Activated T-cell treated with anti-CD3 and anti-CD28 coated beads for 1 hour (primary cell): ENCODE measurements at regions not wholly inside any gene's neighbourhood (a gene's known extent, or its start where the extent isn't known, plus 50 kb on each side); places are given as distances from the start of the nearest gene placed in this dataset.

Source experiments
- DNase-seq: peaks from one replicate; pipeline ENCODE4 v3.0.0-alpha.2; 2020; ENCODE audit warnings: low read depth

DNA sequence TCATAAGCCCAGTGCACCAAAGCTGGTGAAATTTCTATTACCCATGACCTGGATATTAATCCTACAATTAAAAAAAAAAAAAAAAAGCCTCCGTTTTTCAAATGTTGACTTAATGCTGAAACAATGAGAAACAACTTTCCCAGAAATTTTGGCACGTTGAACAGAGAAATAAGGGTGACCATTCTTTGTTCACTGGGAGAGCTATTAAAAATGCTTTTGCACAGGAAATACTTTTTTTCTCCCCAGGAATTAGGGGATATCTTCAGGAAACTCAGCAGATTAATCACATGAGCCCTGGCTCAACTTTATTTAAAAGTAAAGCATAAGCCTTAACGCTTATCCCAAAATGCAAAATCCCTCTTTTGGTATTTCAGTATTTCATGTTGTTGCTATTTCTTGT lies 54.8 kb upstream of the FLRT2 start:
- no peak for DNase-seq

DNA sequence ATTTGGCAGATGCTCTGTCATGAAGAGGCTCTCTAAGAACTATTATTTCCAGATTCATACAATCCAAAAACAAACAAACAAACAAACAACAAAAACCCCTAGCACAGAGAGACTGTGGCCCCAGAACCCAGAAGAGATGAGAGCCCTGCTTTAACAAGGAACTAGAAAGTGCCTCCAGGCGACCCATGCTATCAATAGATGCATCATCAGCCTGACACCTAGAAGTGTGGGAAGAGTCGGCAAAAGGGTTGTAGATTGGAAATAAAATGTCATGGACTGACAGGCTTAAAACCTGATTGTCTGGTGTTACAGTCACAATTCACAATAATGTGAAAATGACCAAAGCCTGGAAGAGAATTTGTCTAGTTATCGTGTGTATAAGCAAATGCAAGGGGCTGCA lies 50.6 kb upstream of the FLRT2 start:
- no peak for DNase-seq

DNA sequence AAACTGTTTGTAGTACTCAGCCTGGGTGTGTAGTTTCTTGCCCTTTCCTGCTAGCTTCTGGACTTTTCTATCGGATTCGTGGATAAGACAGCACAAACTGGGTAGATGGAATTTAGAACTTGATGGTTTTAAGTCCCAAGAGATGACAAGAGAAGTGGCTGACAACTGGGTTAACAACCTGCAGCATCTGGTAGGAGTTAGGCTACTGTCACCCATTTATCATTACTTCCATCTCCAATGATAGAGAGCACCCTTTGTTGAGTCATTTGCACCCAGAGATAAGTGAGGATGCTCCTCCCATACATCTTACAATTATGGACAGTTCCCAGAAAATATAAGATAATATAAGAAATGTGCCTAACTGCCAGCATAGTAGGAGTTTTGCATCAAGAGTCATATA lies 50.2 kb upstream of the FLRT2 start:
- DNase-seq: no peak
